ENCODE measurements at regions not wholly inside any gene's neighbourhood (a gene's known extent, or its start where the extent isn't known, plus 50 kb on each side); places are given as distances from the start of the nearest gene placed in this dataset.

DNA sequence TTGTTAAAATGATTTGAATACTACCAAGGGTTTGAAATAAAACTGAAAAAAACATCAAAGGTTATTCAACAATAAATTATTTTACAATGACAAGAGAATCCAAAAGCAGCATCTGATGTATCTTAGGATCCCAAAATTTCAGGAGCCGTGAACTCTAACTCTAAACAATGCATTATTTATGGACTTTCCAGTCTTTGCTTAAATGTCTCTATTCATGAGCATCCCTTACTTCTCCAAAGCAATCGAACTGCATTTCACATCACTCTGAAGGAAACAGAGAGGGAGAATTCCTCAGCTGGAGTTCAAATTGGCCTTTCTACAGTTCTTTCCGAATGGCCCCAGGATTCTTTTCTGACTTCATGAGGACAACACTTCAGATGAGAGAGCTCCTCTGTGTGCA, 229.1 kb downstream of the CBLN4 start:
- DNase-seq (ENCODE audit: low read depth): no peak
- H3K4me3 ChIP-seq (replicated peaks; ENCODE audit: low read depth, low read length): no peak overlapping the region
- TF ChIP-seq, protein P1, sequence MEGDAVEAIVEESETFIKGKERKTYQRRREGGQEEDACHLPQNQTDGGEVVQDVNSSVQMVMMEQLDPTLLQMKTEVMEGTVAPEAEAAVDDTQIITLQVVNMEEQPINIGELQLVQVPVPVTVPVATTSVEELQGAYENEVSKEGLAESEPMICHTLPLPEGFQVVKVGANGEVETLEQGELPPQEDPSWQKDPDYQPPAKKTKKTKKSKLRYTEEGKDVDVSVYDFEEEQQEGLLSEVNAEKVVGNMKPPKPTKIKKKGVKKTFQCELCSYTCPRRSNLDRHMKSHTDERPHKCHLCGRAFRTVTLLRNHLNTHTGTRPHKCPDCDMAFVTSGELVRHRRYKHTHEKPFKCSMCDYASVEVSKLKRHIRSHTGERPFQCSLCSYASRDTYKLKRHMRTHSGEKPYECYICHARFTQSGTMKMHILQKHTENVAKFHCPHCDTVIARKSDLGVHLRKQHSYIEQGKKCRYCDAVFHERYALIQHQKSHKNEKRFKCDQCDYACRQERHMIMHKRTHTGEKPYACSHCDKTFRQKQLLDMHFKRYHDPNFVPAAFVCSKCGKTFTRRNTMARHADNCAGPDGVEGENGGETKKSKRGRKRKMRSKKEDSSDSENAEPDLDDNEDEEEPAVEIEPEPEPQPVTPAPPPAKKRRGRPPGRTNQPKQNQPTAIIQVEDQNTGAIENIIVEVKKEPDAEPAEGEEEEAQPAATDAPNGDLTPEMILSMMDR (IDR thresholded peaks at IDR 0.05; ENCODE audit: low read length, missing control alignments): no peak

DNA sequence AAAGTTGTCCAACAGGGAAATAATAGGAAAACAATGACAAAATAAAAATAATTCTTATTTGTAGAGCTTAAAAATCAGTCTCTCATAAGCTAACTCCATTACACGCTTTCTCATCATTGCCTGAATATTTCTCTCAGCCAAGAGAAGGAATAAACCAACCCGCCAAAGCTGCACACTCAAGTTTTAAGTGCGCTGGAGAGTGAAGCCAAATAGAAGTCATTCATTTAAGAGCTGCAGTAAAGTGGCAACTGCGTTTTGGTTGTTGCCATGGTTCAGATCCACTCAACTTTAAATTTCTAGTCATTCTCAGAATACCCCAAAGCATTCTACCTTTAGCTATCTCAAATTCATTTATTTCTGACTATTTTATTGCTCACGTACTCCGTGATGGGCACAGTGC, 230.7 kb downstream of the CBLN4 start:
- TF ChIP-seq, protein P1 (IDR thresholded peaks at IDR 0.05; ENCODE audit: low read length, missing control alignments): no peak
- no peak overlapping the region for H3K4me3 ChIP-seq (replicated peaks; ENCODE audit: low read depth, low read length)
- no peak for DNase-seq (ENCODE audit: low read depth)

DNA sequence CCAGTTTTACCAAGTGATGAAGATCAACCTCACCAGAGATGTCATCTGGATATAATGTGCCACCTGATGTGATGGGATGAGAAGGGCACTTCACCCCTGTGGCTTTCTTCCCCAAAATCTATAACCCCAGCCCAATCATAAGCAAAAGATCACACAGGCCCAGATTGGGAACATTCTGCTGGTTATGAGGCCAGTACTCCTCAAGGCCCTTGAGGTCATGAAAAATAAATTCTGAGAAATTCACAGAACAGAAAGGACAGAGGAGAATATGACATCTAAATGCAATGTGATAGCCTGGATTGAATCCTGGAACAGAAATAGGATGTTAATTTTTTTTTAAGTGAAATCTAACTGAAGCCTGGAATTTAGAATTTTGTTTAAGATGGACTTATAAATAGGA, 243.5 kb downstream of the CBLN4 start:
- TF ChIP-seq, protein P1 (IDR thresholded peaks at IDR 0.05; ENCODE audit: low read length, missing control alignments): no peak
- no peak for DNase-seq (ENCODE audit: low read depth)
- no peak overlapping the region for H3K4me3 ChIP-seq (replicated peaks; ENCODE audit: low read depth, low read length)

DNA sequence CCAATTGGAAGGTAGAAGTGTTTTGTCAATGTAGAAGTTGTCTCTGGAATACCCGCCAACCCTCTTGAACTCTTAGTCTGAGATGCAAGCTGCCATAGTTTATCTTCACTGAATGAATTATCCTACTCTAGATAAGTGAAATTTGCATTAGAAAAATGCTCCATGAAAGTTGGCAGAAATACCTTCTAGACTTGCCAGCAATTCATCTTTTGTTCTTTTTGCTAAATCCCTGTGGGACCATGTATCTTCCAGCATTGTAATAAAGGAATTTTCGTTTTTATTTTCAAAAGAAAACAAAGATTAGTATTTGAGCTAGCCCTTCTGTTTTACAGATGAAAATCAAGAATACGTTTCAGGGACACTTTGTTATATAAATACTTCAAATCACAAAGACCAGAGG, 244.2 kb downstream of the CBLN4 start:
- DNase-seq (ENCODE audit: low read depth): no peak
- TF ChIP-seq, protein P1 (IDR thresholded peaks at IDR 0.05; ENCODE audit: low read length, missing control alignments): no peak

DNA sequence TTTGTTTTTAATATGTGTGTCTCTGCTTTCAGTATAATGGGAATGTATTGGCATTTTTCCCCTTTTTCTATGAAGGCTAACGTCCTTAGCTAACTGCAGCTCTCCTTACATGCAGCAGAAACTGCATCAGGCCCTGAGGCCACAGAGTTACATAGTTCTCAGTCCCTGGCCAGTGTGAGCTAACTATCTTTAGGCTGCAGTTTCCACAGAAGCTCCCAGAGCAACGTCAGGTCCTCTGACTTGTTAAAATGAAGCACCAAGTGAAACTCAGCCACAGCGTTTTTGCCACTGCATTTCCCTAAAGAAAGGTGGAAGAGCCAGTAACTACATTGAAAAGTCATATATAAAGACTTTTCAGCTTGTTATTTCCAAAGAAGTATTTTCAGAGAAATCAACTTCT, 244.7 kb downstream of the CBLN4 start:
- no peak overlapping the region for H3K4me3 ChIP-seq (replicated peaks; ENCODE audit: low read depth, low read length)
- no peak for DNase-seq (ENCODE audit: low read depth)
- TF ChIP-seq, protein P1 (IDR thresholded peaks at IDR 0.05; ENCODE audit: low read length, missing control alignments): no peak

More for the DNA sequence above, 244.2 kb downstream of the CBLN4 start:
- H3K4me3 ChIP-seq (replicated peaks; ENCODE audit: low read depth, low read length): no peak overlapping the region

DNA sequence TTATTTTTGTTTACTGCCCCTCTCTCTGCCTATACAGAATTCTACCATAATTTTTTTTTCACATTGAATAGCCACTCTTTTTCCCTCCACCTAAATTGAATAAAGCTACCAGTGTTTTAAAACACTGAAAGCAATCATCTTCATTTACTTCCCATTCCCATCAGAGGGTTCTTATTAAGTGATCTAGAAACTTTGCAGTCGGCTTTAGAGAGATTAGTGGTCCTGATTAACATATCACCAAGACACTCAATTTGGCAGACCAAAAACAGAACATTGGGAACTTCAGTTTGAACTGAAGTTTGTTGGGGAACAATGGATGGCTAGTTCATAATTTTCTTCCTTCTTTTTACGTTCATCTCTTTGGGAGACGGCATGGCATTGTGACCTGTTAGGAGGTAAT, 249.5 kb downstream of the CBLN4 start:
- TF ChIP-seq, protein P1 (IDR thresholded peaks at IDR 0.05; ENCODE audit: low read length, missing control alignments): no peak
- no peak overlapping the region for H3K4me3 ChIP-seq (replicated peaks; ENCODE audit: low read depth, low read length)
- no peak for DNase-seq (ENCODE audit: low read depth)

DNA sequence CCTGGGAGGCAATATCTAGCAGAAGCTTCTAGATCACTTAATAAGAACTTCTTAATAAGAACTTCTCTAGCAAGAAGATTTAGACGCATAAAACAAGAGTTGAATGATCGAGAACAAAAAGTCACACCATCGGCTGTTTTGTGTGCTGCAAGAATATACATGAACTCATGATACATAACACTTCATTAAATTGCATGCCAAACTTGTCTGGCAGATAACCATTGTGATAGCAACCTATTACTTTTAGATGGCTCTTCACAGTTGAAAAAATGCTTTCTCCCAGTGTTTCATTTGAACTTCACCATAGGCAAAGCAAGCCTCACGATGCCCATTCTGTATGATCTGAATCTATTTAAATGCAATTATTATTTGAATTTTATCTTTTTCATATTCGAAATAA, 249.9 kb downstream of the CBLN4 start:
- no peak for DNase-seq (ENCODE audit: low read depth)
- H3K4me3 ChIP-seq (replicated peaks; ENCODE audit: low read depth, low read length): no peak overlapping the region
- TF ChIP-seq, protein P1 (IDR thresholded peaks at IDR 0.05; ENCODE audit: low read length, missing control alignments): no peak
